ENCODE measurements at regions not wholly inside any gene's neighbourhood (a gene's known extent, or its start where the extent isn't known, plus 50 kb on each side); places are given as distances from the start of the nearest gene placed in this dataset.

GRCh38 chr16:6656760-6657159, 675.9 kb upstream of the RBFOX1 start:
- Histone ChIP-seq H3K9me2 (replicated peaks; ENCODE audit: control insufficient read depth, low read length) (no peaks in the 10 kb centered on the region), H4K20me1 (ENCODE audit: control insufficient read depth, insufficient read depth, low read depth, low read length) (no peaks in the 10 kb centered on the region), H3K79me2 (ENCODE audit: control insufficient read depth, low read length) (no peaks in the 10 kb centered on the region), H3K9me3 (ENCODE audit: control insufficient read depth, insufficient read depth, low read length) (no peaks in the 10 kb centered on the region; the same call in 1 of the 2 replicates), H3K36me3 (ENCODE audit: control insufficient read depth, low read length) (no peaks in the 10 kb centered on the region), H3K4me1 (ENCODE audit: control insufficient read depth, low read length) (no peaks in the 10 kb centered on the region), H3K27ac (ENCODE audit: low read depth, low read length) (no peak overlapping the region), H3K27me3 (ENCODE audit: control insufficient read depth, low read length) (no peaks in the 10 kb centered on the region), H3K4me3 (ENCODE audit: low read length) (no peak overlapping the region), H3K4me2 (ENCODE audit: low read length) (no peak overlapping the region), H3F3A (ENCODE audit: control insufficient read depth, insufficient read depth) (no peaks in the 10 kb centered on the region)
- TF ChIP-seq EZH2phosphoT487 (IDR thresholded peaks at IDR 0.05; ENCODE audit: borderline replicate concordance, low read length): no peak
- TF ChIP-seq CTCF (IDR thresholded peaks at IDR 0.05; ENCODE audit: low read depth, low read length, poor library complexity, severe bottlenecking): no peak

DNA sequence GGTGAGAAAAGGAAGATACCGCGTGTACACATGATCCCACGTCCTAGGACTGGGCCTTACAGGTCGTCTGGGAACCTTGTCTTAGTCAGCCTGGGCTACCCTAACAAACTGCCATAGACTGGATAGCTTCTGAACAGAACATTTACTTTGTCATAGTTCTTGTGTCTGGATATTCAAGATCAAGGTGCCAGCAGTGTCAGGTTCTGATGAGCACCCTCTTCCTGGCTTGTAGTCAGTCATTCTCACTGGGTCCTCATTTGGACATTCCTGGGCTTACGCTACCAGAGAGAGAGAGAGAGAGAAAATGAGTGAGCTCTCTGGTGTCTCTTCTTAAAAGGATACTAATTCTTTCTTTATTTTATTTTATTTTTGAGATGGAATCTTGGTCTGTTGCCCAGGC, 685.8 kb upstream of the RBFOX1 start:
- Histone ChIP-seq H3K79me2 (ENCODE audit: control insufficient read depth, low read length) (no peaks in the 10 kb centered on the region), H3K4me2 (ENCODE audit: low read length) (no peak overlapping the region), H4K20me1 (ENCODE audit: control insufficient read depth, insufficient read depth, low read depth, low read length) (no peaks in the 10 kb centered on the region), H3K4me3 (ENCODE audit: low read length) (no peak overlapping the region), H3K4me1 (ENCODE audit: control insufficient read depth, low read length) (no peaks in the 10 kb centered on the region), H3K36me3 (ENCODE audit: control insufficient read depth, low read length) (no peaks in the 10 kb centered on the region), H3F3A (ENCODE audit: control insufficient read depth, insufficient read depth) (no peaks in the 10 kb centered on the region), H3K27ac (ENCODE audit: low read depth, low read length) (no peak overlapping the region), H3K27me3 (ENCODE audit: control insufficient read depth, low read length) (no peaks in the 10 kb centered on the region), H3K9me2 (replicated peaks; ENCODE audit: control insufficient read depth, low read length) (no peaks in the 10 kb centered on the region), H3K9me3 (ENCODE audit: control insufficient read depth, insufficient read depth, low read length) (no peaks in the 10 kb centered on the region; the same call in 1 of the 2 replicates)
- no peak for TF ChIP-seq EZH2phosphoT487 (IDR thresholded peaks at IDR 0.05; ENCODE audit: borderline replicate concordance, low read length)
- no peak for TF ChIP-seq CTCF (IDR thresholded peaks at IDR 0.05; ENCODE audit: low read depth, low read length, poor library complexity, severe bottlenecking)

- Histone ChIP-seq H3K9me3 (ENCODE audit: control insufficient read depth, insufficient read depth, low read length) (no peaks in the 10 kb centered on the region), H3K4me1 (ENCODE audit: control insufficient read depth, low read length) (no peaks in the 10 kb centered on the region), H3K9me2 (replicated peaks; ENCODE audit: control insufficient read depth, low read length) (no peaks in the 10 kb centered on the region), H3F3A (ENCODE audit: control insufficient read depth, insufficient read depth) (no peaks in the 10 kb centered on the region), H3K79me2 (ENCODE audit: control insufficient read depth, low read length) (no peaks in the 10 kb centered on the region), H3K27me3 (ENCODE audit: control insufficient read depth, low read length) (no peaks in the 10 kb centered on the region), H3K4me2 (ENCODE audit: low read length) (no peak overlapping the region), H3K36me3 (ENCODE audit: control insufficient read depth, low read length) (no peaks in the 10 kb centered on the region), H4K20me1 (ENCODE audit: control insufficient read depth, insufficient read depth, low read depth, low read length) (no peaks in the 10 kb centered on the region), H3K27ac (ENCODE audit: low read depth, low read length) (no peak overlapping the region), H3K4me3 (ENCODE audit: low read length) (no peak overlapping the region)
- TF ChIP-seq EZH2phosphoT487 (IDR thresholded peaks at IDR 0.05; ENCODE audit: borderline replicate concordance, low read length) (no peak), CTCF (IDR thresholded peaks at IDR 0.05; ENCODE audit: low read depth, low read length, poor library complexity, severe bottlenecking) (no peak)
Measured at GRCh38 chr16:6645768-6646568, 686.7 kb upstream of the RBFOX1 start.
